AG04449 (cell line): ENCODE measurements at regions not wholly inside any gene's neighbourhood (a gene's known extent, or its start where the extent isn't known, plus 50 kb on each side); places are given as distances from the start of the nearest gene placed in this dataset.
A peak's percentile ranks its signal among the peaks of the same experiment; 100 is the strongest.

Experiments
- CTCF ChIA-PET: fragments of 350-600 bp; formaldehyde crosslinking; extraction: SDS; loops from one replicate; lab custom pipeline; 2021; ENCODE audit warnings: antibody characterized with exemption; lab: Yijun Ruan, JAX
- POLR2A ChIA-PET: fragments of 400-600, 350-600 bp; formaldehyde crosslinking; extraction: SDS; loops from one replicate; lab custom pipeline; 2020; ENCODE audit warnings: antibody characterized with exemption, inconsistent platforms; lab: Yijun Ruan, JAX
- DNase-seq: peaks from one replicate; pipeline ENCODE4 v3.0.0-alpha.2; 2010; ENCODE audit warnings: low read depth, low spot score
- H3K4me3 ChIP-seq: 2 replicates; pipeline ENCODE4 v1.5.1; 2011; ENCODE audit warnings: low read depth, mild to moderate bottlenecking, control low read depth, low read length
- CTCF ChIP-seq: IDR thresholded peaks from one replicate; pipeline ENCODE4 v1.5.1; 2011; ENCODE audit warnings: mild to moderate bottlenecking, moderate library complexity, low read length, control low read depth, inconsistent platforms; ENCODE audit not compliant: insufficient read depth; ENCODE audit errors: missing control alignments

- ChIA-PET CTCF (interaction anchor here (0.9 to 1.1 kb wide), 2 partner anchors 14 to 162 kb away, joined by 4 to 5 read pairs; no protein-coding TSS in a partner anchor), POLR2A (interaction anchor here (0.6 kb wide), 3 partner anchors 91 to 212 kb away, joined by 3 to 5 read pairs (median 3); no protein-coding TSS in a partner anchor)
Observed at GRCh38 chr16:72664509-72665408, 383.2 kb downstream of the ZFHX3 start.

GRCh38 chr16:72664056-72664508 is 383.8 kb downstream of the ZFHX3 start:
- no peak for TF ChIP-seq CTCF
- DNase-seq = no peak
- peak overlapping the region; percentile 75 for H3K4me3 ChIP-seq
- ChIA-PET POLR2A (interaction anchor here (0.6 kb wide), 2 partner anchors 90 to 128 kb away, joined by 3 to 5 read pairs; no protein-coding TSS in a partner anchor), CTCF (interaction anchor here (0.9 to 1.1 kb wide), 3 partner anchors 13 to 161 kb away, joined by 3 to 5 read pairs (median 4); no protein-coding TSS in a partner anchor)

More at GRCh38 chr16:72664509-72665408, 383.2 kb downstream of the ZFHX3 start:
- no peak for TF ChIP-seq CTCF
- peak; percentile 95 for DNase-seq
- H3K4me3 ChIP-seq = peak overlapping the region; percentile 78

- POLR2A ChIA-PET = interaction anchor here (0.8 kb wide), 1 partner anchor 396 kb away, joined by 3 read pairs; no protein-coding TSS in a partner anchor
- no peak for TF ChIP-seq CTCF
- H3K4me3 ChIP-seq = no peak overlapping the region
- no peak for DNase-seq
- CTCF ChIA-PET = interaction anchor here (0.6 kb wide), 1 partner anchor 36 kb away, joined by 4 read pairs; no protein-coding TSS in a partner anchor
Observed at GRCh38 chr16:72658888-72659717, 388.8 kb downstream of the ZFHX3 start.

- no peak for TF ChIP-seq CTCF
- DNase-seq = no peak
- H3K4me3 ChIP-seq = no peak overlapping the region
- POLR2A ChIA-PET = no interaction called here
- CTCF ChIA-PET = no interaction called here
Observed at GRCh38 chr16:72657791-72658190, 390.1 kb downstream of the ZFHX3 start.

GRCh38 chr16:72657164-72657563 is 390.8 kb downstream of the ZFHX3 start:
- no peak overlapping the region for H3K4me3 ChIP-seq
- no peak for DNase-seq
- TF ChIP-seq CTCF = no peak
- CTCF ChIA-PET = no interaction called here
- POLR2A ChIA-PET = no interaction called here
